Posterior cingulate gyrus (tissue), 11 donors: ENCODE measurements at regions not wholly inside any gene's neighbourhood (a gene's known extent, or its start where the extent isn't known, plus 50 kb on each side); places are given as distances from the start of the nearest gene placed in this dataset.

Experiments used
- DNase-seq, 10 donors: peaks; one replicate each; pipeline versions ENCODE4 v3.0.0 to v3.0.0-alpha.2; 2020 to 2021; ENCODE audit warnings: mixed read lengths in 3 of 10
- intact Hi-C: fragments of 100-400 bp; cut with DNase I; formaldehyde crosslinking; loops from one replicate; pipeline ENCODE4 v1.15.1; 2023

DNA sequence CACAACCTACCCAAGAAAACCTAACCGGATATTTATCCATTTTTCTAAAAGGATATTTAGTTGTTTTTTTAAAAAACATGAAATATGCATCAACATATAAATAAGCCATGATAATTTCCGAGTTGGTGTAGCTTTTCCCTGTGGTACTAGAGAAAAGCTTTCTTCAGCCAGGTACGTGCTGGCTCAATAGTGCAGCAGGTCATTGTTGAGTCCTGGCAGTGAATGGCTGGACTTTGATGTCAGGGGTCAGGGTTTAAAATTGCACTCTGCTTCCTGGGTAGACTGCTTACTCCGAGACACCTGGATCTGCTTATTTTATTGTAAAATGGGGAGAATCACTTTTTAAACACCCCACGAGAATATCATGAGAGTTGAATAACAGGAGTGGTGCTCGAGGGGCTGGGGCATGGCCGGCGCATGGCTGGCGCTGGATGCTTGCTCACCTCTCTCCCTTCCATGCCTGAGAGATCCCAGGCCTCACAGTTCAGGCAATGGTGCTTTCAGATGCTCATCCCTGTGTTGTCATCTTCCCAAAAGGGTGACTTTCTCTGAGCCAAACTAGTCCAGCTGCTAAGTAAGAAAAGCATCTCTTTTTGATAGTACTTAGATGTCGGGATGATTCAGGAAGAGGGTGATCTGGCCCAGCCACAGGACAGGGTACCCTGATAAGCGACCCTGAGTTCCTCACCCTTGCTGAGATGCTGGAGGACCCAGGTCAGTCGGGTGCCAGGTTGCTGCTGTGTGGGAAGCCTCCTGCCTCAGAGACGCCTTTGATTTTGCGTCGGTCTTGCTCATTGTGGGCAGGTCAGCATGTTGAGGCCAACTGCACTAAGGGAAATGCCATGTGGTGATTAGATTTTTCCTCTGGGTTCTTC is 269.1 kb upstream of the FOXQ1 start:
- intact Hi-C loops: no loop called here
- no peak for DNase-seq

GRCh38 chr6:1040393-1040792 is 271.5 kb upstream of the FOXQ1 start:
- intact Hi-C loops: no loop called here
- DNase-seq: no peak

DNA sequence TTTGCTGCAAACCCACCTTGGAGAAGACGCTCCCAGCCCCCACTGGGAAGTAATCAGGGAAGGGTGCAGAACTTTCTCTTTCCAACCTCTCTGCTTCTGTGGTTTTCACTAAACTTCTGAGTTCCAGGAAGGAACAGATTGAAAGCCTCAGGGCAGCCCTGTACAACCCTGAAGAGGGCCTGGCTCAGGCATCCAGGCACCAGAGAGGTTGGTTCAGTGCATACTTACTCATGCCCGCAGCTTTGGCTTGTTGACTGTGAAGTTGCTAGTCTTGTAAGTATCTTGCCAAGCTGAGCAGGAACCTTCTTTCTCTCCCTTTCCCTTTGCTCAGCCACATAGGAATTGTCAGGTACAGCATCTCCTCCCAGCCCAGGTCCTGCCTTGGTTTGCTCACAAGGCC is 272.2 kb upstream of the FOXQ1 start:
- intact Hi-C loops: no loop called here
- DNase-seq: no peak

DNA sequence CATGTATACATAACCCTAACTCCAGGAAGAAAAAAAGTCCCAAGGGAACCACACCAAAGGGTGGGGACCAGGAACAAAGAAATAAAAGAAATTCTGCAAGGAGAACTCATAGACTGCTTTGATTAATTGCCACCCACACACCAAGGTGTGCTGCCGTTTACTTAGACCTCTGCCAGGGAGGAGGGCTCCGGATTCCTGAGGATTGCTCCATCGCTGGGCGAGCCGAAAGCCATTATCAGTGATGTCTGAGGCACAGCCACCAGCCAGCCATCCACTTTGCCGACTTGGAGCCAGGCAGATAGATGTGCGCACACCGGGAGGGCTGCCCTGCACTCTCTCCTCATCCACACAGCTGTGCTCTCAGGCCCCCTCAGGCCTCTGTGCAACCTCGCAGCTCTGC is 272.7 kb upstream of the FOXQ1 start:
- no peak for DNase-seq
- intact Hi-C loops: no loop called here

DNA sequence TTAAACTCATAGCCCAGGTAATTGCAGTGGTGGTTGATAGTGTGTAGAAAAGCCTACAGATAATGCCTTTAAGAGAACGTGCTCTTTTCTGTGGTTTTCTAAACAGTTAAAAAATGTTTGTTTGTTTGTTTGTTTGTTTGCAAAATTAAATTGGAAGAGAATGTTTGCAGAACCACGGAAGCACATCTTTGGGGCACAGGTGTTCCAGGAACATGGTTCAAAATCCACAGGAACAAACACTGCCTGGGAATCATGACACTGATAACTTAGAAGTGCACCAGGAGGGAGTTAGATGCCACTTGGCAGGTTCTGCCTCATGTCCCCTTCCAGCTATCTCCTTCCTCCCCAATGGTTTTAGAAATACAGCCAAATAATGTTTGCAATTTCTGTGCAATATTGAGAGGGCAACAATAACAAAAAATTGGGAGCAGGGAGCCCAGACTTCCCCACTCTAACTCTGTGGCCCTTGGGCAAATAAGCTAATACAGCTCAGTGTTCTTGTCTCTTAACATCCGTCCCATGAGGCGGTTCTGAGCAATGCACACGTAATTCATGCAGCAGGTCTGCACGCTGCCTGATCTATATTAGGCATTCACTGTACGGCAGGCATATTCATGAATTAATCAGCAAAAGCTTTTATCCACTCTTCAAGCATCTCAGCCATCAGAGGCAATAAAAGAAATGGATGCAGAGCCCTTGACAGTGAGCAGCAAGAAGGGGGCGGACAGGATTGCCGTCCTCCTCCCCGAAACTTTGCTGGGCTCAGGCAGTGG is 274.3 kb upstream of the FOXQ1 start:
- intact Hi-C loops: no loop called here

DNA sequence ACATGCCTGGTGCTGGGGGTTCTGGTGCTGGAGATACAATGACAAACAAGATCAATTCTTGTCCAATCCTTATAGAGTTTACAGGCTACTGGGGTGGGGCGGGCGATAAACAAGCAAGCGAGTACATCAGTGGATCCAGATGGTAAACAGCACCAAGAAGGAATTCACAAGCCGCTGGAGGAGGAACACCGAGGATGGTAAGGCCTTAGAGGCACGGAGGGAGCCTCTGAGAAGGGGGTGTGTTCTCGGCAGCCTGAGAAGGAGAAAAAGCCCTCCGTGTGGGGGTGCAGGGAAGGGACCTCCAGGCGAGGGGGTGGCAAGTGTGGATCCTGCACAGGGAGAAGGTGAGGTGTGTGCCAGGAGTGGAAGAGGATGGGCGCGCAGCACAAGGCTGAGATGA is 276.5 kb upstream of the FOXQ1 start:
- DNase-seq: peak in 2 of 10 donors; percentile 14 to 57
- intact Hi-C loops: no loop called here

More for the DNA sequence above, 274.3 kb upstream of the FOXQ1 start:
- DNase-seq: no peak

DNA sequence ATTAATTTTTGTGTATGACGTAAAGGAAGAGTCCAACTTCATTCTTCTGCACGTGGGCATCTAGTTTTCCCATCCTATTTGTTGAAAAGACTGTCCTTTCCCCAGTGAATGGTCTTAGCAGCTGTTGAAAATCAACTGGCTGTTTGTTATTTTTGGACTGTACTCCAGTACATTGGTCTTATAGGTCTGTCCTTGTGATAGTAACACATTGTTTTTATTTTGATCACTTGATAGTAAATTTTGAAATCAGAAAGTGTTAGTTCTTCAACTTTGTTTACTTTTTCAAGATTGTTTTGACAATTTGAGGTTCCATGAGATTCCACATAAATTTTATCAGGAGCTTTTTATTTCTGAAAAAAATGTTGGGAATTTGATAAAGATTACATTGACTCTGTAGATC is 280.2 kb upstream of the FOXQ1 start:
- intact Hi-C loops: no loop called here
- DNase-seq: no peak

DNA sequence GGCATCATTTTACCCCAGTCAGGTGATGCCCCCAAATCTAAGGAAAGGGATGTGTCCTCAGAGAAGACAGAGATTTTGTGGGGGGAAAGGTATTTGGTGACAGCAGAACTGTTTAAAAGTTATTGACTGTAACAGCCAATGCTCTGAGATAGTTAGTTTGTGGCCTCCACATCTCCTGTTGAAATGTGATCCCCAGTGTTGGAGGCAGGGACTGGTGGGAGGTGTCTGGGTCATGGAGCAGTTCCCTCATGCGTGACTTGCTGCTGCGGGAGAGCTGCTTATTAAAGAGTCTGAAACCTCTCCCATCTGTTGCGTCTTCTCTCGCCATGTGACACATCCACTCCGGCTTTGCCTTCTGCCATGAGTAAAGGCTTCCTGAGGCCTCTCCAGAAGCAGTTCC is 282.8 kb upstream of the FOXQ1 start:
- no peak for DNase-seq
- intact Hi-C loops: no loop called here

DNA sequence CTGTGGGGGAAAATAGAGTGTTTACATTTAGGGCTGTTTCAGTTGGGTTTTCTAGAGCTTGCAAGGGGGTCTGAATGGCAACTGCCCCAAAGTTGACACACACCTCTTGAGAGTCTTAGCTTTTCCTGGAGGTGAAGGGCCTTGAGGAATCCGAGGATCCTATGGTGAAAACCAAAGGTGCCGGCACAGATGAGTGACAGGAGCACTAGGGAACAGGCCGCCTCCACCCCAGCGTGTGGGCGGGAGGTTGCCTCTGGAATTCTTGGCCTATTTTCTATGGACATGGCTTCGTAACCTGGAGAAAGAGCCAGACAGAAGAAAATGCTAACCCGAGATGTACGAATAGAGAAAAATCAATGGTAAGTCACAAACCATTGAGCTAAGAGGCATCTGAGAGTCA is 283.2 kb upstream of the FOXQ1 start:
- DNase-seq: no peak
- intact Hi-C loops: no loop called here

- intact Hi-C loops: no loop called here
Measured at GRCh38 chr6:1027795-1028569, 283.9 kb upstream of the FOXQ1 start.

GRCh38 chr6:1027109-1027794 is 284.6 kb upstream of the FOXQ1 start:
- intact Hi-C loops: no loop called here

More at GRCh38 chr6:1027795-1028569, 283.9 kb upstream of the FOXQ1 start:
- DNase-seq: no peak

DNA sequence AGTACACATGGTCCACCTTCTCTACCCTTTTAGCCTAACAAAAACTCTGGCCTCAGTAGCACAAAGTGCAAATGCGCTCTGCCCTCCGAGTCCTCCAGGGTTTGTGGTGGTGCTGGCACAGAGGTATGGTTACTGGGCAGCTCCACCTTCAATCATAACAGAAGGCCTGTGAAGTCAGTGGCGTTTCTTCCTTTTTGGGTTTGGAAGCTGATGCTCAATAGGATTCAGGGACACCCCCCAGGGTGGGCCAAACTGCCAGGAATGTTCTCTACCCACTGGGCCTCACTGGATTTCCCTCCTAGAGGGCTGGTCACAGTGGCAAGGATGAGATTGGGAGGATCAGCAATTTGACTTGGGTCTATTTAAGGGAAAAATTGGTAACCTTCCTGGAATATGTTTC is 286.1 kb upstream of the FOXQ1 start:
- no peak for DNase-seq
- intact Hi-C loops: no loop called here

More at GRCh38 chr6:1027109-1027794, 284.6 kb upstream of the FOXQ1 start:
- DNase-seq: no peak

DNA sequence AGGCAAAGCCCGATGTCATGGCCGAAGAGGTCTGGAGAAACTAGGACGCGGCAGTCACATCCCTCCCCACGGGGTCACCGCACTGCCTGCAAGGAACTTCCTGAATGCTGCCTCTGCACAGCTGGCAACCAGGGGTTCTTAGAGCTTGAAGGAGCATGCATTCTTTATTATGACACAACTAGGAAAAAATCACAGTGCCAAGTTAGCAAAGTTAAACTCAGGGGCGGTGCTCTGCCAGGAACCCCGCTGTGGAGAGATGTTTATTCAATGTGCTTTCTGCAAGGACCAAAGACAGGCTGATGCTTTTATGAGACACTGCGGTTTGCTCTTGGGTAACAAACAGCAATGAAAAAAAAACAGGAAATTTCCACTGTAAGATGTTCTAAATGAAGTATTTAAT is 287.3 kb upstream of the FOXQ1 start:
- DNase-seq: no peak
- intact Hi-C loops: no loop called here

DNA sequence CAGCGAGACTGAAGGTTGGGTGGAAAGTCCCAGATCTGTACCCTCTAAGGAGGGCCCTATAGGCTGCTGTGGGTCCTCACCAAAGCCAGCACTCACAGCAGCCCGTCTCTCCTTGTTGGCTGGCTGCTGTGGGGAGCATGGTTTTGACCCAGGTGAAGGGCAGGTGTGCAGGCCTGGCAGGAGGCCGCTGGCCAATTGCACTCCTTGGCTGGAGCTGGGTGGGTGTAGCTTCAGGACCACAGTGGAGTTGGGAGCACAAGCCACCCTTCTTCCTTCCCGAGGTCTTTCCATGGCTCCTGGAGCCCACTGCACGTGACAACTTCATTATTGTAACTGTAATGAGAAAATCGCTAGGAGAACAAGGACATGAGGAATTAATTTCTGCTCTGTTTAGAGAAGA is 287.7 kb upstream of the FOXQ1 start:
- intact Hi-C loops: no loop called here
- no peak for DNase-seq

DNA sequence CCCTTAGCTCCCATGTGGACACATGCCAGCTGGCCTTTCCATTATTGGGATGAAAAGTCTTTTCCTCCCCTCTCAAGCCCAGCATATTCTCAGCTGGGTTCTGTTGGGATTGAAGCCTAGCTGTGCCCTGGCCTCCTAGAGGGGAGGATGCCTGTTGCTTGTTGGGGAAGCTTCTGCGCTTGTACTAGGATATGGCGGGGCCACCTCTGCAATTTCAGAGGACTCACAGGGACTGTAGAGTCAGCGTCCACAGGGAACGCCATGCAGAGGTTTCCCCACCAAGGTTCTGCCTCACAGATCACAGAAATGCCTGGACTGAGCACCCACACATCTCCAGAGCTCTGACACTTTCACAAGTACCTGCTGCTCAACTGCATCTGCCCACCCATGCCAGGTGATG is 288.7 kb upstream of the FOXQ1 start:
- DNase-seq: no peak
- intact Hi-C loops: no loop called here

- no peak for DNase-seq
- intact Hi-C loops: no loop called here
Measured at GRCh38 chr6:1022719-1023118, 289.2 kb upstream of the FOXQ1 start.

GRCh38 chr6:1020837-1021236 is 291.1 kb upstream of the FOXQ1 start:
- DNase-seq: no peak
- intact Hi-C loops: no loop called here

DNA sequence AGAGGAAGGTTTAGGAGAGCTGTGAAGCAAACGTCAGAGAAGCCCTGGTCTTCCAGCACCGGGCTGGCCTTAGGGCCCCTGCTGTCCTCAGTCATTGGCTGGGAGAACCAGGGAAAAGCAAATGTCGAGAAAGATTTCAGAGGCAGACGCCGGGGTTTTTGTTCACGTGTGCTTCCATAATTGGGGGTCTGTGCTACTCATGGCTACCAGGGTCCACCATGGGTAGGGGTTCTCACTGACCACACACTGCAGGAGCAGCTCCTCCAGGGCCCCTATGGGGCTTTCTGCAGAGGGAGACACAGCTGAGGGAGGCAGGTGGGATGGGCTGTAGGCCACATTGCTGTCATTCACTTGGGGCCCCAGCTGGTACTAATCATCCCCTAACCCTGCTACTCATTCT is 291.8 kb upstream of the FOXQ1 start:
- intact Hi-C loops: no loop called here
- DNase-seq: no peak

DNA sequence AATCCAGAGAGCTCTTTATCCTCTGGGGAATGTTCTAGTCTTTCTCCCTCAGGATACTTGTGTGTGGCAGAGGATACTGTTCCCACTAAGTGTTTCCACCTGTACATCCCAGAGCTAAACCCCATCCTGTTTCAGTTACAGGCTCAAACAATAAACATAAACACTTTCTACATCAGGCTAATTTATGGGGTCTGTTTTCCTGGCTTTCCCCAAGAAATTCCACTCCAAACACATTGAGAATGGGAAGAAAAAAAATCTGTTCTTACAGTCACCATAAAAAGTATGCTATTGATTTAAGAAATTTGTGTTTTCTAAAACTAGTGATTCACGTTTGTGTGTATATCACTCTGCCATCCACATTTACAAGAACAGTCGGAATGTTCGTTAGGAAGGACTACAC is 293.9 kb upstream of the FOXQ1 start:
- intact Hi-C loops: no loop called here
- DNase-seq: no peak
